LNCaP clone FGC (cell line): ENCODE measurements at regions not wholly inside any gene's neighbourhood (a gene's known extent, or its start where the extent isn't known, plus 50 kb on each side); places are given as distances from the start of the nearest gene placed in this dataset.

ENCODE experiments used
- DNase-seq: peaks from one replicate; pipeline ENCODE4 v3.0.0-alpha.2; 2011; ENCODE audit warnings: low read depth
- H3K4me3 ChIP-seq: 2 replicates; pipeline ENCODE4 v1.5.1; 2011; ENCODE audit warnings: mild to moderate bottlenecking, low read depth, low read length, control low read depth
- TF ChIP-seq, protein P1 (sequence below): IDR thresholded peaks from 2 replicates; pipeline ENCODE4 v1.5.1; 2012; ENCODE audit warnings: mild to moderate bottlenecking; ENCODE audit not compliant: control insufficient read depth, insufficient read depth; ENCODE audit errors: extremely low read depth

- TF ChIP-seq, protein P1, sequence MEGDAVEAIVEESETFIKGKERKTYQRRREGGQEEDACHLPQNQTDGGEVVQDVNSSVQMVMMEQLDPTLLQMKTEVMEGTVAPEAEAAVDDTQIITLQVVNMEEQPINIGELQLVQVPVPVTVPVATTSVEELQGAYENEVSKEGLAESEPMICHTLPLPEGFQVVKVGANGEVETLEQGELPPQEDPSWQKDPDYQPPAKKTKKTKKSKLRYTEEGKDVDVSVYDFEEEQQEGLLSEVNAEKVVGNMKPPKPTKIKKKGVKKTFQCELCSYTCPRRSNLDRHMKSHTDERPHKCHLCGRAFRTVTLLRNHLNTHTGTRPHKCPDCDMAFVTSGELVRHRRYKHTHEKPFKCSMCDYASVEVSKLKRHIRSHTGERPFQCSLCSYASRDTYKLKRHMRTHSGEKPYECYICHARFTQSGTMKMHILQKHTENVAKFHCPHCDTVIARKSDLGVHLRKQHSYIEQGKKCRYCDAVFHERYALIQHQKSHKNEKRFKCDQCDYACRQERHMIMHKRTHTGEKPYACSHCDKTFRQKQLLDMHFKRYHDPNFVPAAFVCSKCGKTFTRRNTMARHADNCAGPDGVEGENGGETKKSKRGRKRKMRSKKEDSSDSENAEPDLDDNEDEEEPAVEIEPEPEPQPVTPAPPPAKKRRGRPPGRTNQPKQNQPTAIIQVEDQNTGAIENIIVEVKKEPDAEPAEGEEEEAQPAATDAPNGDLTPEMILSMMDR = no peak
- no peak for DNase-seq
- no peak overlapping the region for H3K4me3 ChIP-seq
These were observed 839.2 kb upstream of the CELF2 start for GRCh38 chr10:10178476-10178875.

DNA sequence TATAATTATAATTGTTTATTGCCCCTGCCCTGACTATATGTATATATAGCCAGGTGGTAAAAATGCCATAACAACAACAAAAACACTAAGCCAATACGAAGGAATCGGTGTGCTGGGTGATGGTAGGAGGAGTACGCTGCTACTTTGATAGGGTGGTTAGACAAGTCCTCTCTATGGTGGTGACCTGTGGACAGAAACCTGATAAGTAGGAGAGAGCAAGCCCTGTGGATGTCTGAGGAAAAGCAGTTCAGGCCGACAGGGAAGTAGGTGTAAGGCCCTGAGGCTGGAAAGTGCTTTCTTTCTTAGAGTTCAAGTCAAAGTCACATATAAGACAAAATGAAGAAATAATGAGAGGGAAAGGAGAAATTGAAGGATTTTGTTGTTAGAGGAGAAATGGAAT is 823.8 kb upstream of the CELF2 start:
- TF ChIP-seq, protein P1 = no peak
- peak; percentile 2 for DNase-seq
- no peak overlapping the region for H3K4me3 ChIP-seq

- H3K4me3 ChIP-seq = no peak overlapping the region
- DNase-seq = no peak
- TF ChIP-seq, protein P1 = no peak
These were observed 821.0 kb upstream of the CELF2 start for GRCh38 chr10:10196701-10197100.

DNA sequence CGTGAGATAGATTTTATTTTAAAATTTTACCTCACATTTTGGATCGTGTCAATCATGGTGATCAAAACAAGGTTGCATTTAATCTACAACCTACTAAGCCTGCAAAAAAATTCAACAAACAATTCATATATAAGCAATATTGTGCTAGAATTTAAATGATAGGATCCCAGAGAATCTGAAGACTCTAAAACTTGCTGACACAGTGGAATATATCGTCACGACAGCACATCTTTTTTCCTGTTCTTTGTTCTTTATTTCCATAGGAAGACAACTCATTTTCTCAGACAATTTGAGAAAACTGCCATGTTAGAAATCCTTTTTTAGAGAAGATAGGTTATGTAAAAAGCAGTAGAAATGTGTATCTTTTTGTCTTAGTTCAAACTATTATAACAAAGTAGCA is 820.2 kb upstream of the CELF2 start:
- TF ChIP-seq, protein P1 = no peak
- DNase-seq = no peak

DNA sequence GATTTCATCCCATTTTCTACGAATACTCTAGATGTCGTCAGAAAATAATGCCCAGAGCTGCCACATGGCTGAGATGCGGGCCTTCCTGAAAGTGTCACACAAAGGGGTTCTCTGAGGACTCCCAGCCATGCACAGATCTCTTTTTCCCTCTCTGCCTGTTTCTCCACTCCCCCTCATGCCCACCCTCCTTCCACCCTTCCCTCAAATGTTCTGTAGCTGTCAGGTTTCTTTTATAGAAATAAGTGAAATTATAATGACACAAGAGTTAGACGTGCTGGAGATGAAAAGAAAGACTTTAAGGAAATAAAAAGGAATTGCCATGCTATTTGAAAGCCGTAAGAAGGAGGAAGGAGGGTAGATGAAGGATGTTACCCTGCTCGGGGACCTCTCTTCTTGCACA is 819.3 kb upstream of the CELF2 start:
- H3K4me3 ChIP-seq = no peak overlapping the region
- TF ChIP-seq, protein P1 = no peak
- no peak for DNase-seq

More for the DNA sequence above, 820.2 kb upstream of the CELF2 start:
- no peak overlapping the region for H3K4me3 ChIP-seq

DNA sequence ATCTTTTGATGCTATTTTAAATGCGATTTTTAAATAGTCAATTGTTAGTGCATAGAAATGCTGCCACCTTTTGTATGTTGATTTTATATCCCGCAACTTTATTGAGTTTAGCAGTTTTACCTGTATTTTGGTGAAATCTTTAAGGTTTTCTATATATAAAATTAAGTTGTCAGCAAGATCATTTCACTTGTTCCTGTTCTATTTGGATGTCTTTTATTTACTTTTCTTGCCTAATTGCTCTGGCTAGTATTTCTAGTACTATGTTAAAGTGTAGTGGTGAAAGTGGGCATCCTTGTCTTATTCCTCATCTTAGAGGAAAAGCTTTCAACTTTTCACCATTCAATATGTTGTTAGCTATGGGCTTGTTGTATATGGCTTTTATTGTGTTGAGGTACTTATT is 813.3 kb upstream of the CELF2 start:
- no peak overlapping the region for H3K4me3 ChIP-seq
- TF ChIP-seq, protein P1 = no peak
- DNase-seq = no peak

DNA sequence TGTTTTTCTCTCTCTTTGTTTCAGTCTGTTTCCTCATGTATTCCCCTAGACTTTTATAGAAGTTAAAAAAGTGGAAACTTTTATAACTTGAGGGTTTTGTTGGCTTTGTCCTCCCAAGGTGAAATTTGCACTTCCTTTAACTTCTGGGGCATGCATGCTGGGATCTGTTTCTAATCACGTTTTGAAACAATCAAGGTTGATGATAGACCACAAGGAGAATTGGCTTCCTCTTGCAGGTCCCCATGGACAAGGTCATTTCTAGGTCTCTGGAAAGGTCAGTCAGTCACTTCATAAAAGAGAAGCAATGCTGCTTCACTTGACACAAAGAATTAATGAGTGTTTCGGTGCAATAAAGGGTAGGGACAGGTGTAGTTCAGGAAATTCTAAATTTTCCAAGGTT is 811.8 kb upstream of the CELF2 start:
- no peak overlapping the region for H3K4me3 ChIP-seq
- TF ChIP-seq, protein P1 = no peak
- no peak for DNase-seq
